GM12878 (cell line): ENCODE measurements at regions not wholly inside any gene's neighbourhood (a gene's known extent, or its start where the extent isn't known, plus 50 kb on each side); places are given as distances from the start of the nearest gene placed in this dataset.

ENCODE experiments used
- ATAC-seq: fragments of 200-7000 bp; cut with Tn5 transposase; 3 replicates; pipeline ENCODE4 v1.9.1; 2020; ENCODE audit warnings: mild to moderate bottlenecking, moderate library complexity
- BruUV-seq: library from RNA; stranded (reverse); fragments of 400-500 nt; replicated peaks from 2 replicates; lab custom pipeline; 2021; lab: Mats Ljungman, UMichigan
- CTCF ChIA-PET: fragments of 300-600 bp; sonication (Branson Sonifier 250); formaldehyde crosslinking; extraction: SDS; loops from one replicate; lab custom pipeline; 2021; ENCODE audit warnings: inconsistent platforms; lab: Yijun Ruan, JAX
- POLR2A ChIA-PET: fragments of 350-600 bp; formaldehyde crosslinking; extraction: SDS; loops from one replicate; lab custom pipeline; 2021; ENCODE audit warnings: inconsistent platforms; lab: Charles Lee
- RAD21 ChIA-PET: fragments of 300-600 bp; sonication (Branson Sonifier 250); formaldehyde crosslinking; loops from one replicate; lab custom pipeline; 2023; ENCODE audit warnings: antibody characterized with exemption; ENCODE audit not compliant: unreplicated experiment; lab: Charles Lee
- SMC1A ChIA-PET: fragments of 300-600 bp; sonication (Branson Sonifier 250); formaldehyde crosslinking; loops from one replicate; lab custom pipeline; 2023; ENCODE audit not compliant: unreplicated experiment, uncharacterized antibody; lab: Charles Lee
- DNase-seq: peaks from one replicate; pipeline ENCODE4 v3.0.0-alpha.2; 2011; ENCODE audit warnings: low read depth, low spot score
- FAIRE-seq: peaks from 3 replicates; lab custom pipeline; 2011; peaks lifted over from hg19 to GRCh38; lab: Jason Lieb, UNC
- H2AFZ ChIP-seq: 2 replicates; pipeline ENCODE4 v1.6.0; 2011; ENCODE audit warnings: low read depth, low read length, control low read depth; ENCODE audit not compliant: control insufficient read depth
- H3K27ac ChIP-seq: 2 replicates; pipeline ENCODE4 v1.5.1; 2011; ENCODE audit warnings: control low read depth; ENCODE audit not compliant: control insufficient read depth, insufficient read depth
- H3K27me3 ChIP-seq, 2 experiments: replicated peaks in 1 of 2; 2 replicates each; pipeline versions ENCODE4 v1.6.0 to v1.6.1; 2011; ENCODE audit warnings: low read length in 1 of 2; ENCODE audit not compliant: control insufficient read depth in 2 of 2, insufficient read depth in 2 of 2
- H3K36me3 ChIP-seq, 2 experiments: 2 replicates each; pipeline ENCODE4 v1.5.1; 2011; ENCODE audit warnings: low read length in 1 of 2; ENCODE audit not compliant: control insufficient read depth in 2 of 2, insufficient read depth in 2 of 2
- H3K4me1 ChIP-seq: 2 replicates; pipeline ENCODE4 v1.6.1; 2011; ENCODE audit warnings: mild to moderate bottlenecking, low read length, moderate library complexity, mixed read lengths; ENCODE audit not compliant: control insufficient read depth, insufficient read depth
- H3K4me2 ChIP-seq: 2 replicates; pipeline ENCODE4 v1.6.0; 2011; ENCODE audit warnings: control low read depth; ENCODE audit not compliant: control insufficient read depth, insufficient read depth
- H3K4me3 ChIP-seq: fragments of 200-600 bp; sonication (generic); 2 replicates; pipeline ENCODE4 v1.5.1; 2016
- H3K79me2 ChIP-seq: 2 replicates; pipeline ENCODE4 v1.6.0; 2011; ENCODE audit warnings: low read length; ENCODE audit not compliant: control insufficient read depth, insufficient read depth
- H3K9ac ChIP-seq: 2 replicates; pipeline ENCODE4 v1.8.0; 2011; ENCODE audit warnings: low read length, control low read depth, mixed read lengths; ENCODE audit not compliant: control insufficient read depth, insufficient read depth
- H3K9me3 ChIP-seq: replicated peaks from 3 replicates; pipeline ENCODE4 v1.5.1; 2011; ENCODE audit warnings: mild to moderate bottlenecking, low read length; ENCODE audit not compliant: control insufficient read depth, insufficient read depth
- H4K20me1 ChIP-seq: 2 replicates; pipeline ENCODE4 v1.6.0; 2011; ENCODE audit not compliant: control insufficient read depth, insufficient read depth
- ATF2 ChIP-seq: IDR thresholded peaks from 2 replicates; pipeline ENCODE4 v1.6.1; 2012; ENCODE audit warnings: low read length, inconsistent platforms
- CHD2 ChIP-seq: IDR thresholded peaks from 2 replicates; pipeline ENCODE4 v1.6.1; 2011; ENCODE audit warnings: low read depth, low read length, improper control_type of control experiment, borderline replicate concordance
- NRF1 ChIP-seq: conservative IDR thresholded peaks from 2 replicates; pipeline ENCODE4 v1.6.1; 2011; ENCODE audit warnings: mild to moderate bottlenecking, low read depth, low read length, improper control_type of control experiment
- PKNOX1 ChIP-seq: fragments of 450-650 bp; IDR thresholded peaks from 2 replicates; pipeline ENCODE4 v1.6.1; 2016; ENCODE audit warnings: mild to moderate bottlenecking
- SUZ12 ChIP-seq: fragments of 200-600 bp; sonication (generic); IDR thresholded peaks from one replicate; pipeline ENCODE4 v1.6.1; 2018; ENCODE audit warnings: antibody characterized with exemption, mild to moderate bottlenecking; ENCODE audit not compliant: unreplicated experiment
- TBL1XR1 ChIP-seq: IDR thresholded peaks from 2 replicates; pipeline ENCODE4 v1.6.1; 2012; ENCODE audit warnings: low read depth, low read length, improper control_type of control experiment
- USF2 ChIP-seq: IDR thresholded peaks from 2 replicates; pipeline ENCODE4 v1.6.1; 2011; ENCODE audit warnings: low read depth, low read length, improper control_type of control experiment, borderline replicate concordance
- WGBS: methylation state at CpG from one replicate; pipeline ENCODE4 v1.1.6; 2016; ENCODE audit warnings: low lambda C conversion rate; ENCODE audit not compliant: insufficient replicate concordance, insufficient coverage; ENCODE audit errors: missing lambda C conversion rate; 5-methylcytosine and 5-hydroxymethylcytosine counted together
- in situ Hi-C: fragments of 300-500 bp; cut with MboI; formaldehyde crosslinking; loops from 9 replicates; pipeline ENCODE4 v1.14.3; 2018; ENCODE audit warnings: mixed read lengths
- intact Hi-C: fragments of 100-400 bp; cut with micrococcal nuclease; formaldehyde crosslinking; loops from one replicate; pipeline ENCODE4 v1.14.2; 2022; ENCODE audit not compliant: unreplicated experiment
- TF ChIP-seq, protein P1 (sequence below): fragments of 450-650 bp; formaldehyde crosslinking; IDR thresholded peaks from 2 replicates; pipeline ENCODE4 v1.4.0; 2022; ENCODE audit warnings: mild to moderate bottlenecking, moderate library complexity
- TF ChIP-seq, protein P2 (sequence below): fragments of 450-650 bp; IDR thresholded peaks from 2 replicates; pipeline ENCODE4 v1.6.1; 2017; ENCODE audit warnings: borderline replicate concordance

DNA sequence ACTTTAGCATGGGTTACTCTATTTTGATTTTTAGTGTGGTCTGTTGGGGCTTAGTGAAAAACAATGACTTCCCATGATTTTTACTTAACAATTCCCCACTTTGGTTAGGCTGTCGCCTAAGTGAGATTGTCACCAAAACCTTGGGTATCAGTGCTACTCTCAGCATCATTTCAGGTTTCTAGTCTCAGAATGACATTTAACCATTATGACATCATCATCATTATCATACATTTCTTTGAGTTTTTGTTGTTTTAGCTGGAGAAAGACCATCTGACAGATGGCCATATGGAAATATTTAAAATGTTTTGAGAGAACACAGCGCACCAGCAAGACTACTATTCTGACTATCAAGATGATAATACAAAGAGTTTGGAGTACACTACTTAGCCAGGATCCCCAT is 551.0 kb upstream of the PTPRD start:
- FAIRE-seq (no peak), ATAC-seq (no peak), DNase-seq (no peak)
- intact Hi-C loops, result no loop called here
- 0% methylated on average over 2 of the region's 2 CpGs for WGBS
- no TSS peak for BruUV-seq
- POLR2A ChIA-PET, result no interaction called here
- CTCF ChIA-PET, result no interaction called here
- no peaks in the 10 kb centered on the region for H3K27me3 ChIP-seq
- H3K4me2 ChIP-seq, result no peak overlapping the region
- SMC1A ChIA-PET, result no interaction called here
- no peaks in the 10 kb centered on the region for H3K9me3 ChIP-seq
- H3K9ac ChIP-seq, result no peak overlapping the region
- no peaks in the 10 kb centered on the region for H3K79me2 ChIP-seq
- in situ Hi-C loops, result no loop called here
- H3K4me1 ChIP-seq, result no peaks in the 10 kb centered on the region
- no peaks in the 10 kb centered on the region for H4K20me1 ChIP-seq
- no peak overlapping the region for H3K27ac ChIP-seq
- RAD21 ChIA-PET, result no interaction called here
- H3K4me3 ChIP-seq, result no peak overlapping the region
- no peaks in the 10 kb centered on the region for H3K36me3 ChIP-seq
- no peak overlapping the region for H2AFZ ChIP-seq
- no peak for TF ChIP-seq SUZ12
- no peak for TF ChIP-seq USF2

DNA sequence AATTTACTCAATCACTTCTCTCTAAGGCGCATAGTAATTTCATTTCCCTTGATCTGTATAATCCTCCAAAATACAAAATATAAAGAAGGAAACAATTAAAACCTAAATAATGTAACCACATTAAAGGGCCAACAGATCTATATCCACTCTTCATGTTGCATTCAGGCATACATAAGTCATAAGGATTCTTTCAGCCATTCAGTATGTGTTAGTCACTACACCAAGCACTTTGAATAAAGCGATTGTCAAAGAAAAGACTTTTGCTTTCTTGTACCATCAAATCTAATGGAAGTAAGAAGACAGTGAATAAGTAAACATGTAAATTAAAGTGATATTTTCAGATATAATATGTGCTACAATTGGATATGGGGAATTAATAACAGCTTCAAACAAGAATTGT is 569.2 kb upstream of the PTPRD start:
- ATAC-seq, result no peak
- SMC1A ChIA-PET, result interaction anchor here (0.7 kb wide), 1 partner anchor 43 kb away, joined by 3 read pairs; no protein-coding TSS in a partner anchor
- no peak for TF ChIP-seq TBL1XR1
- no peak for TF ChIP-seq PKNOX1
- no peak for TF ChIP-seq NRF1
- no peak for TF ChIP-seq CHD2
- TF ChIP-seq, protein P1, sequence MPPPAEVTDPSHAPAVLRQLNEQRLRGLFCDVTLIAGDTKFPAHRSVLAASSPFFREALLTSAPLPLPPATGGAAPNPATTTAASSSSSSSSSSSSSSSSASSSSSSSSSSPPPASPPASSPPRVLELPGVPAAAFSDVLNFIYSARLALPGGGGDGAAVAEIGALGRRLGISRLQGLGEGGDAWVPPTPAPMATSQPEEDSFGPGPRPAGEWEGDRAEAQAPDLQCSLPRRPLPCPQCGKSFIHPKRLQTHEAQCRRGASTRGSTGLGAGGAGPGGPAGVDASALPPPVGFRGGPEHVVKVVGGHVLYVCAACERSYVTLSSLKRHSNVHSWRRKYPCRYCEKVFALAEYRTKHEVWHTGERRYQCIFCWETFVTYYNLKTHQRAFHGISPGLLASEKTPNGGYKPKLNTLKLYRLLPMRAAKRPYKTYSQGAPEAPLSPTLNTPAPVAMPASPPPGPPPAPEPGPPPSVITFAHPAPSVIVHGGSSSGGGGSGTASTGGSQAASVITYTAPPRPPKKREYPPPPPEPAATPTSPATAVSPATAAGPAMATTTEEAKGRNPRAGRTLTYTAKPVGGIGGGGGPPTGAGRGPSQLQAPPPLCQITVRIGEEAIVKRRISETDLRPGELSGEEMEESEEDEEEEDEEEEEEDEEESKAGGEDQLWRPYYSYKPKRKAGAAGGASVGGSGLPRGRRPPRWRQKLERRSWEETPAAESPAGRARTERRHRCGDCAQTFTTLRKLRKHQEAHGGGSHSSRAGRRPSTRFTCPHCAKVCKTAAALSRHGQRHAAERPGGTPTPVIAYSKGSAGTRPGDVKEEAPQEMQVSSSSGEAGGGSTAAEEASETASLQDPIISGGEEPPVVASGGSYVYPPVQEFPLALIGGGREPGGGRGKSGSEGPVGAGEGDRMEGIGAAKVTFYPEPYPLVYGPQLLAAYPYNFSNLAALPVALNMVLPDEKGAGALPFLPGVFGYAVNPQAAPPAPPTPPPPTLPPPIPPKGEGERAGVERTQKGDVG (CRISPR knock-in tag), result no peak
- TF ChIP-seq, protein P2, sequence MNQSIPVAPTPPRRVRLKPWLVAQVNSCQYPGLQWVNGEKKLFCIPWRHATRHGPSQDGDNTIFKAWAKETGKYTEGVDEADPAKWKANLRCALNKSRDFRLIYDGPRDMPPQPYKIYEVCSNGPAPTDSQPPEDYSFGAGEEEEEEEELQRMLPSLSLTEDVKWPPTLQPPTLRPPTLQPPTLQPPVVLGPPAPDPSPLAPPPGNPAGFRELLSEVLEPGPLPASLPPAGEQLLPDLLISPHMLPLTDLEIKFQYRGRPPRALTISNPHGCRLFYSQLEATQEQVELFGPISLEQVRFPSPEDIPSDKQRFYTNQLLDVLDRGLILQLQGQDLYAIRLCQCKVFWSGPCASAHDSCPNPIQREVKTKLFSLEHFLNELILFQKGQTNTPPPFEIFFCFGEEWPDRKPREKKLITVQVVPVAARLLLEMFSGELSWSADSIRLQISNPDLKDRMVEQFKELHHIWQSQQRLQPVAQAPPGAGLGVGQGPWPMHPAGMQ, result no peak
- TF ChIP-seq ATF2, result no peak

More for the DNA sequence above, 569.2 kb upstream of the PTPRD start:
- no peaks in the 10 kb centered on the region for H4K20me1 ChIP-seq
- no peak overlapping the region for H2AFZ ChIP-seq
- WGBS, result 6% methylated on average over 2 of the region's 2 CpGs
- H3K4me1 ChIP-seq, result no peaks in the 10 kb centered on the region
- ChIA-PET RAD21 (no interaction called here), POLR2A (no interaction called here), CTCF (interaction anchor here (0.5 kb wide), 1 partner anchor 179 kb away, joined by 4 read pairs; no protein-coding TSS in a partner anchor)
- no peak for DNase-seq
- intact Hi-C loops, result no loop called here
- in situ Hi-C loops, result no loop called here
- FAIRE-seq, result no peak
- H3K79me2 ChIP-seq, result no peaks in the 10 kb centered on the region
- no peak overlapping the region for H3K27ac ChIP-seq
- no peaks in the 10 kb centered on the region for H3K9me3 ChIP-seq
- BruUV-seq, result no TSS peak
- no peak overlapping the region for H3K4me3 ChIP-seq
- no peak overlapping the region for H3K9ac ChIP-seq
- H3K4me2 ChIP-seq, result no peak overlapping the region
- H3K27me3 ChIP-seq, result no peaks in the 10 kb centered on the region
- H3K36me3 ChIP-seq, result no peaks in the 10 kb centered on the region
